ENCODE measurements at regions not wholly inside any gene's neighbourhood (a gene's known extent, or its start where the extent isn't known, plus 50 kb on each side); places are given as distances from the start of the nearest gene placed in this dataset.
A peak's percentile ranks its signal among the peaks of the same experiment; 100 is the strongest.
"Not testable (repeated sequence)": the region's sequence is repeated elsewhere in the genome, so short reads cannot be mapped to it uniquely, and the experiment has no call there.

- ATAC-seq (ENCODE audit: insufficient read depth, low FRiP score); H3K27me3 ChIP-seq (ENCODE audit: control insufficient read depth in 3 of 3, insufficient read depth in 3 of 3, low read length in 2 of 3); H3K9ac ChIP-seq (ENCODE audit: insufficient read depth in 1 of 2, low read length in 2 of 2); H3K4me1 ChIP-seq (ENCODE audit: control insufficient read depth in 5 of 5, insufficient read depth in 5 of 5, low read length in 5 of 5); H3K36me3 ChIP-seq (ENCODE audit: control insufficient read depth in 4 of 4, insufficient read depth in 4 of 4, low read length in 4 of 4); H3K9me3 ChIP-seq (ENCODE audit: control insufficient read depth in 4 of 4, insufficient read depth in 3 of 4, low read length in 3 of 4); H3K27ac ChIP-seq (ENCODE audit: low read depth in 1 of 2, low read length in 1 of 2); H3K4me3 ChIP-seq: not testable (repeated sequence)
- TF ChIP-seq CTCF (IDR thresholded peaks at IDR 0.05; ENCODE audit: control extremely low read depth, extremely low read depth): peak; percentile 10
- peak in 2 of 3 donors; percentile 72 to 75 for DNase-seq
- 5 to 7% methylated on average over 3 of the region's 4 CpGs for WGBS, 2 donors
Measured at GRCh38 chr5:34465301-34465700, 190.8 kb upstream of the RAI14 start.

- H3K27ac ChIP-seq (ENCODE audit: low read depth in 1 of 2, low read length in 1 of 2): peak overlapping the region in 1 of 2 donors; percentile 45
- 43 to 63% methylated on average over 6 of the region's 6 CpGs for WGBS, 2 donors
- ATAC-seq (ENCODE audit: insufficient read depth, low FRiP score): not testable (repeated sequence)
Measured at GRCh38 chr5:34466519-34467388, 189.4 kb upstream of the RAI14 start.

GRCh38 chr5:34467436-34467835 is 188.7 kb upstream of the RAI14 start:
- no peaks in the 10 kb centered on the region for H3K36me3 ChIP-seq (ENCODE audit: control insufficient read depth in 4 of 4, insufficient read depth in 4 of 4, low read length in 4 of 4)
- no peak overlapping the region for H3K9ac ChIP-seq (ENCODE audit: insufficient read depth in 1 of 2, low read length in 2 of 2)
- no peak for TF ChIP-seq CTCF (IDR thresholded peaks at IDR 0.05; ENCODE audit: control extremely low read depth, extremely low read depth)
- no peaks in the 10 kb centered on the region for H3K9me3 ChIP-seq (ENCODE audit: control insufficient read depth in 4 of 4, insufficient read depth in 3 of 4, low read length in 3 of 4)
- H3K4me3 ChIP-seq: no peak overlapping the region
- WGBS, 2 donors: 86 to 88% methylated on average over 8 of the region's 8 CpGs
- H3K27ac ChIP-seq (ENCODE audit: low read depth in 1 of 2, low read length in 1 of 2): peak overlapping the region in 1 of 2 donors; percentile 82
- H3K27me3 ChIP-seq (ENCODE audit: control insufficient read depth in 3 of 3, insufficient read depth in 3 of 3, low read length in 2 of 3): no peaks in the 10 kb centered on the region
- ATAC-seq (ENCODE audit: insufficient read depth, low FRiP score) (no peak), DNase-seq (no peak)
- H3K4me1 ChIP-seq (ENCODE audit: control insufficient read depth in 5 of 5, insufficient read depth in 5 of 5, low read length in 5 of 5): no peaks in the 10 kb centered on the region

More at GRCh38 chr5:34466519-34467388, 189.4 kb upstream of the RAI14 start:
- H3K9ac ChIP-seq (ENCODE audit: insufficient read depth in 1 of 2, low read length in 2 of 2); H3K4me1 ChIP-seq (ENCODE audit: control insufficient read depth in 5 of 5, insufficient read depth in 5 of 5, low read length in 5 of 5); H3K36me3 ChIP-seq (ENCODE audit: control insufficient read depth in 4 of 4, insufficient read depth in 4 of 4, low read length in 4 of 4); H3K4me3 ChIP-seq; H3K9me3 ChIP-seq (ENCODE audit: control insufficient read depth in 4 of 4, insufficient read depth in 3 of 4, low read length in 3 of 4); H3K27me3 ChIP-seq (ENCODE audit: control insufficient read depth in 3 of 3, insufficient read depth in 3 of 3, low read length in 2 of 3): not testable (repeated sequence)
- DNase-seq: peak; percentile 35 to 47 (median 37)

GRCh38 chr5:34467984-34468383 is 188.1 kb upstream of the RAI14 start:
- H3K9me3 ChIP-seq (ENCODE audit: control insufficient read depth in 4 of 4, insufficient read depth in 3 of 4, low read length in 3 of 4); H3K27ac ChIP-seq (ENCODE audit: low read depth in 1 of 2, low read length in 1 of 2); H3K4me3 ChIP-seq; DNase-seq; H3K4me1 ChIP-seq (ENCODE audit: control insufficient read depth in 5 of 5, insufficient read depth in 5 of 5, low read length in 5 of 5); ATAC-seq (ENCODE audit: insufficient read depth, low FRiP score); H3K27me3 ChIP-seq (ENCODE audit: control insufficient read depth in 3 of 3, insufficient read depth in 3 of 3, low read length in 2 of 3); H3K9ac ChIP-seq (ENCODE audit: insufficient read depth in 1 of 2, low read length in 2 of 2); H3K36me3 ChIP-seq (ENCODE audit: control insufficient read depth in 4 of 4, insufficient read depth in 4 of 4, low read length in 4 of 4): not testable (repeated sequence)
- WGBS, 2 donors: 55 to 69% methylated on average over 3 of the region's 3 CpGs

Data from lung (tissue), 11 donors.